Aorta (tissue), 5 donors: ENCODE measurements at regions not wholly inside any gene's neighbourhood (a gene's known extent, or its start where the extent isn't known, plus 50 kb on each side); places are given as distances from the start of the nearest gene placed in this dataset.

ENCODE experiments used
- ATAC-seq: fragments of 200-7000 bp; cut with Tn5 transposase; one replicate; pipeline ENCODE4 v1.9.1; 2022; ENCODE audit warnings: moderate library complexity; ENCODE audit not compliant: low FRiP score
- DNase-seq, 2 donors: peaks; one replicate each; pipeline ENCODE4 v3.0.0-alpha.2; 2020
- H3K27ac ChIP-seq, 2 donors: one replicate each; pipeline ENCODE4 v1.5.1; 2013; ENCODE audit warnings: low read length in 2 of 2, mild to moderate bottlenecking in 2 of 2, moderate library complexity in 2 of 2, control low read depth in 1 of 2, inconsistent platforms in 1 of 2, low read depth in 1 of 2
- H3K27me3 ChIP-seq, 2 donors: one replicate each; pipeline ENCODE4 v1.6.1; 2013; ENCODE audit warnings: control low read depth in 1 of 2, low read length in 1 of 2, mild to moderate bottlenecking in 1 of 2, moderate library complexity in 1 of 2; ENCODE audit not compliant: insufficient read depth in 2 of 2, control insufficient read depth in 1 of 2
- H3K36me3 ChIP-seq, 2 donors: one replicate each; pipeline ENCODE4 v1.6.1; 2013; ENCODE audit warnings: control low read depth in 1 of 2, low read length in 1 of 2, mild to moderate bottlenecking in 1 of 2; ENCODE audit not compliant: insufficient read depth in 2 of 2, control insufficient read depth in 1 of 2
- H3K4me1 ChIP-seq, 2 donors: one replicate each; pipeline ENCODE4 v1.6.1; 2013; ENCODE audit warnings: low read length in 2 of 2, control low read depth in 1 of 2, mild to moderate bottlenecking in 1 of 2, moderate library complexity in 1 of 2; ENCODE audit not compliant: insufficient read depth in 2 of 2, control insufficient read depth in 1 of 2
- H3K4me3 ChIP-seq, 2 donors: one replicate each; pipeline ENCODE4 v1.5.1; 2013; ENCODE audit warnings: low read length in 2 of 2, control low read depth in 1 of 2, mild to moderate bottlenecking in 1 of 2
- H3K9me3 ChIP-seq: one replicate; pipeline ENCODE4 v1.6.1; 2013; ENCODE audit warnings: mild to moderate bottlenecking, low read length; ENCODE audit not compliant: control insufficient read depth
- WGBS, 2 donors: extraction: QIAGEN DNeasy Blood & Tissue Kit; methylation state at CpG; one replicate each; pipeline ENCODE4 v1.1.7; 2013; 5-methylcytosine and 5-hydroxymethylcytosine counted together
- intact Hi-C, 2 donors: fragments of 100-400 bp; cut with DNase I; formaldehyde crosslinking; loops; one replicate each; pipeline versions ENCODE4 v1.14.2 to v1.15.0; 2022
- donor health status: healthy with polysubstance abuse.
- donor health status: Bipolar disorder and iron deficiency.
- donor health status: DM: no; HTN: no; CAD: no.
- donor health status: DM: no; HTN: no; CAD: no.
- donor health status: DM: yes; HTN: yes; CAD: no.

- DNase-seq (peak in 1 of 2 donors; percentile 1), ATAC-seq (no peak)
- 61 to 71% methylated on average over 4 of the region's 4 CpGs for WGBS, 2 donors
- H3K9me3 ChIP-seq: no peaks in the 10 kb centered on the region
- no peaks in the 10 kb centered on the region for H3K4me1 ChIP-seq
- H3K36me3 ChIP-seq: no peaks in the 10 kb centered on the region
- no peak overlapping the region for H3K4me3 ChIP-seq
- no peak overlapping the region for H3K27ac ChIP-seq
- intact Hi-C loops: no loop called here
- H3K27me3 ChIP-seq: no peaks in the 10 kb centered on the region
Observed at GRCh38 chr20:24816907-24817306, 132.2 kb upstream of the CST7 start.

- DNase-seq (peak in 1 of 2 donors; percentile 32), ATAC-seq (no peak)
- intact Hi-C loops: no loop called here
Observed at GRCh38 chr20:24817351-24817750, 131.7 kb upstream of the CST7 start.

GRCh38 chr20:24818056-24818455, 131.0 kb upstream of the CST7 start:
- H3K27ac ChIP-seq: no peak overlapping the region
- no peaks in the 10 kb centered on the region for H3K9me3 ChIP-seq
- ATAC-seq: no peak
- no peaks in the 10 kb centered on the region for H3K4me1 ChIP-seq
- H3K36me3 ChIP-seq: no peaks in the 10 kb centered on the region
- H3K4me3 ChIP-seq: no peak overlapping the region
- intact Hi-C loops: no loop called here
- 83 to 86% methylated on average over 5 of the region's 5 CpGs for WGBS, 2 donors
- no peak for DNase-seq
- no peaks in the 10 kb centered on the region for H3K27me3 ChIP-seq

More at GRCh38 chr20:24817351-24817750, 131.7 kb upstream of the CST7 start:
- H3K36me3 ChIP-seq: no peaks in the 10 kb centered on the region
- no peaks in the 10 kb centered on the region for H3K4me1 ChIP-seq
- H3K27ac ChIP-seq: no peak overlapping the region
- 72 to 83% methylated on average over 6 of the region's 6 CpGs for WGBS, 2 donors
- H3K27me3 ChIP-seq: no peaks in the 10 kb centered on the region
- H3K9me3 ChIP-seq: no peaks in the 10 kb centered on the region
- H3K4me3 ChIP-seq: no peak overlapping the region

- intact Hi-C loops: loop anchor here in 1 of 2 donors (1.0 kb wide), 1 partner anchor 8 kb away; no protein-coding TSS in a partner anchor
- ATAC-seq (no peak), DNase-seq (peak in 1 of 2 donors; percentile 31)
- no peaks in the 10 kb centered on the region for H3K4me1 ChIP-seq
- H3K9me3 ChIP-seq: no peaks in the 10 kb centered on the region
- WGBS, 2 donors: 85 to 86% methylated on average over 14 of the region's 14 CpGs
- no peak overlapping the region for H3K27ac ChIP-seq
- no peaks in the 10 kb centered on the region for H3K36me3 ChIP-seq
- no peak overlapping the region for H3K4me3 ChIP-seq
- no peaks in the 10 kb centered on the region for H3K27me3 ChIP-seq
Observed at GRCh38 chr20:24819331-24819965, 129.6 kb upstream of the CST7 start.

- Histone ChIP-seq H3K4me3 (no peak overlapping the region), H3K27ac (no peak overlapping the region), H3K27me3 (no peaks in the 10 kb centered on the region), H3K36me3 (no peaks in the 10 kb centered on the region), H3K9me3 (no peaks in the 10 kb centered on the region), H3K4me1 (no peaks in the 10 kb centered on the region)
- no peak for DNase-seq
- WGBS, 2 donors: 91 to 95% methylated on average over 6 of the region's 6 CpGs
- intact Hi-C loops: no loop called here
- ATAC-seq: no peak
Observed at GRCh38 chr20:24820345-24820744, 128.7 kb upstream of the CST7 start.

GRCh38 chr20:24821391-24821790, 127.7 kb upstream of the CST7 start:
- Histone ChIP-seq H3K9me3 (no peaks in the 10 kb centered on the region), H3K4me3 (no peak overlapping the region), H3K36me3 (no peaks in the 10 kb centered on the region), H3K27me3 (no peaks in the 10 kb centered on the region), H3K4me1 (no peaks in the 10 kb centered on the region), H3K27ac (no peak overlapping the region)
- intact Hi-C loops: no loop called here
- 90 to 91% methylated on average over 8 of the region's 8 CpGs for whole genome bisulfite sequencing, 2 donors
- DNase-seq (no peak), ATAC-seq (no peak)

- DNase-seq: peak in 1 of 2 donors; percentile 21
- Histone ChIP-seq H3K36me3 (no peaks in the 10 kb centered on the region), H3K4me1 (no peaks in the 10 kb centered on the region), H3K4me3 (no peak overlapping the region), H3K27ac (no peak overlapping the region), H3K9me3 (no peaks in the 10 kb centered on the region), H3K27me3 (no peaks in the 10 kb centered on the region)
- no peak for ATAC-seq
- intact Hi-C loops: no loop called here
- 55 to 68% methylated on average over 8 of the region's 8 CpGs for WGBS, 2 donors
Observed at GRCh38 chr20:24823176-24823784, 125.8 kb upstream of the CST7 start.

- intact Hi-C loops: no loop called here
- WGBS, 2 donors: 82 to 83% methylated on average over 13 of the region's 13 CpGs
- Histone ChIP-seq H3K36me3 (no peaks in the 10 kb centered on the region), H3K27me3 (no peaks in the 10 kb centered on the region), H3K4me1 (no peaks in the 10 kb centered on the region), H3K4me3 (no peak overlapping the region), H3K27ac (no peak overlapping the region), H3K9me3 (no peaks in the 10 kb centered on the region)
- DNase-seq: no peak
- ATAC-seq: no peak
Observed at GRCh38 chr20:24823989-24824693, 124.9 kb upstream of the CST7 start.

- DNase-seq (no peak), ATAC-seq (no peak)
- no peaks in the 10 kb centered on the region for H3K27me3 ChIP-seq
- no peak overlapping the region for H3K27ac ChIP-seq
- intact Hi-C loops: no loop called here
- no peaks in the 10 kb centered on the region for H3K4me1 ChIP-seq
- no peak overlapping the region for H3K4me3 ChIP-seq
- no peaks in the 10 kb centered on the region for H3K9me3 ChIP-seq
- H3K36me3 ChIP-seq: no peaks in the 10 kb centered on the region
- WGBS, 2 donors: 93 to 97% methylated on average over 6 of the region's 6 CpGs
Observed at GRCh38 chr20:24825591-24825990, 123.5 kb upstream of the CST7 start.
